HEK293 (cell line): ENCODE measurements at regions not wholly inside any gene's neighbourhood (a gene's known extent, or its start where the extent isn't known, plus 50 kb on each side); places are given as distances from the start of the nearest gene placed in this dataset.

Experiments used
- CTCF ChIA-PET: fragments of 350-600 bp; formaldehyde crosslinking; extraction: SDS; loops from one replicate; lab custom pipeline; 2021; ENCODE audit warnings: antibody characterized with exemption; lab: Yijun Ruan, JAX
- POLR2A ChIA-PET: fragments of 300-600 bp; formaldehyde crosslinking; extraction: SDS; loops from one replicate; lab custom pipeline; 2020; ENCODE audit warnings: antibody characterized with exemption, inconsistent platforms; lab: Yijun Ruan, JAX
- H3K27ac ChIP-seq: fragments of 200-500 bp; sonication (Bioruptor generic); 2 replicates; pipeline ENCODE4 v1.5.1; 2014; ENCODE audit warnings: low read depth, low read length, control low read depth, inconsistent platforms; ENCODE audit errors: extremely low read depth
- H3K36me3 ChIP-seq, 2 experiments: fragments of 200-500 bp in 1 of 2; sonication (Bioruptor generic) in 1 of 2; 1 replicate in 1 of 2; 2 replicates in 1 of 2; pipeline ENCODE4 v1.5.1; 2014 to 2017; ENCODE audit warnings: inconsistent platforms in 2 of 2, low read length in 2 of 2; ENCODE audit not compliant: control insufficient read depth in 2 of 2, insufficient read depth in 1 of 2
- H3K4me1 ChIP-seq: fragments of 200-500 bp; sonication (Bioruptor generic); 2 replicates; pipeline ENCODE4 v1.5.1; 2014; ENCODE audit warnings: mild to moderate bottlenecking, low read length, inconsistent platforms; ENCODE audit not compliant: control insufficient read depth, insufficient read depth
- H3K4me3 ChIP-seq: 2 replicates; pipeline ENCODE4 v1.5.1; 2011; ENCODE audit warnings: low read depth, mild to moderate bottlenecking, control low read depth, low read length, moderate library complexity
- H3K9me3 ChIP-seq: fragments of 200-500 bp; sonication (Bioruptor generic); 2 replicates; pipeline ENCODE4 v1.5.1; 2014; ENCODE audit warnings: low read depth, low read length, inconsistent platforms; ENCODE audit not compliant: control insufficient read depth, insufficient read depth
- AEBP2 ChIP-seq: fragments of 450-650 bp; formaldehyde crosslinking; IDR thresholded peaks from 2 replicates; pipeline ENCODE4 v1.5.1; 2016; ENCODE audit warnings: missing biosample characterization, missing genetic modification characterization, borderline replicate concordance
- GLI4 ChIP-seq: fragments of 450-650 bp; formaldehyde crosslinking; IDR thresholded peaks from 2 replicates; pipeline ENCODE4 v1.5.1; 2016; ENCODE audit warnings: missing biosample characterization, missing genetic modification characterization
- GLIS1 ChIP-seq: fragments of 450-650 bp; formaldehyde crosslinking; IDR thresholded peaks from 2 replicates; pipeline ENCODE4 v1.5.1; 2016; ENCODE audit warnings: missing biosample characterization, missing genetic modification characterization
- IKZF3 ChIP-seq: fragments of 450-650 bp; IDR thresholded peaks from 2 replicates; pipeline ENCODE4 v1.5.0; 2018; ENCODE audit warnings: missing biosample characterization, mild to moderate bottlenecking, missing genetic modification characterization, moderate library complexity
- KLF10 ChIP-seq: fragments of 450-650 bp; IDR thresholded peaks from 2 replicates; pipeline ENCODE4 v1.5.1; 2018; ENCODE audit warnings: missing biosample characterization, mild to moderate bottlenecking, missing genetic modification characterization
- KLF17 ChIP-seq: fragments of 450-650 bp; formaldehyde crosslinking; IDR thresholded peaks from 2 replicates; pipeline ENCODE4 v1.5.1; 2016; ENCODE audit warnings: missing biosample characterization, missing genetic modification characterization
- MZF1 ChIP-seq: fragments of 450-650 bp; formaldehyde crosslinking; IDR thresholded peaks from 2 replicates; pipeline ENCODE4 v1.5.1; 2017; ENCODE audit warnings: missing biosample characterization, missing genetic modification characterization, borderline replicate concordance
- OSR2 ChIP-seq: fragments of 450-650 bp; formaldehyde crosslinking; IDR thresholded peaks from 2 replicates; pipeline ENCODE4 v1.5.1; 2016; ENCODE audit warnings: missing biosample characterization, missing genetic modification characterization
- PRDM10 ChIP-seq: fragments of 450-650 bp; formaldehyde crosslinking; IDR thresholded peaks from 2 replicates; pipeline ENCODE4 v1.5.1; 2016; ENCODE audit warnings: missing biosample characterization, missing genetic modification characterization
- TRIM28 ChIP-seq: IDR thresholded peaks from 2 replicates; pipeline ENCODE4 v1.6.1; 2011; ENCODE audit warnings: low read length, control low read depth, borderline replicate concordance
- ZBTB1 ChIP-seq: fragments of 450-650 bp; formaldehyde crosslinking; IDR thresholded peaks from 2 replicates; pipeline ENCODE4 v1.5.1; 2016; ENCODE audit warnings: missing biosample characterization, missing genetic modification characterization
- ZBTB20 ChIP-seq: fragments of 450-650 bp; formaldehyde crosslinking; IDR thresholded peaks from 2 replicates; pipeline ENCODE4 v1.5.1; 2016; ENCODE audit warnings: missing biosample characterization, missing genetic modification characterization
- ZNF140 ChIP-seq: fragments of 450-650 bp; formaldehyde crosslinking; IDR thresholded peaks from 2 replicates; pipeline ENCODE4 v1.5.1; 2016; ENCODE audit warnings: missing biosample characterization, missing genetic modification characterization
- ZNF223 ChIP-seq: fragments of 450-650 bp; formaldehyde crosslinking; IDR thresholded peaks from 2 replicates; pipeline ENCODE4 v1.5.1; 2016; ENCODE audit warnings: missing biosample characterization, missing genetic modification characterization
- ZNF280C ChIP-seq: fragments of 450-650 bp; formaldehyde crosslinking; IDR thresholded peaks from 2 replicates; pipeline ENCODE4 v1.5.1; 2016; ENCODE audit warnings: missing biosample characterization, missing genetic modification characterization
- ZNF362 ChIP-seq: fragments of 450-650 bp; formaldehyde crosslinking; IDR thresholded peaks from 2 replicates; pipeline ENCODE4 v1.5.1; 2016; ENCODE audit warnings: missing biosample characterization, missing genetic modification characterization
- ZNF394 ChIP-seq: fragments of 450-650 bp; formaldehyde crosslinking; IDR thresholded peaks from 2 replicates; pipeline ENCODE4 v1.5.1; 2016; ENCODE audit warnings: missing biosample characterization, missing genetic modification characterization, mild to moderate bottlenecking, moderate library complexity, borderline replicate concordance
- ZNF544 ChIP-seq: fragments of 450-650 bp; formaldehyde crosslinking; IDR thresholded peaks from 2 replicates; pipeline ENCODE4 v1.5.0; 2017; ENCODE audit warnings: missing biosample characterization, missing genetic modification characterization
- ZNF585B ChIP-seq: fragments of 450-650 bp; formaldehyde crosslinking; IDR thresholded peaks from 2 replicates; pipeline ENCODE4 v1.5.1; 2016; ENCODE audit warnings: missing biosample characterization, missing genetic modification characterization
- ZNF654 ChIP-seq: fragments of 450-650 bp; formaldehyde crosslinking; IDR thresholded peaks from 2 replicates; pipeline ENCODE4 v1.5.1; 2016; ENCODE audit warnings: low read depth, missing biosample characterization, missing genetic modification characterization
- ZNF664 ChIP-seq: fragments of 450-650 bp; formaldehyde crosslinking; IDR thresholded peaks from 2 replicates; pipeline ENCODE4 v1.5.1; 2016; ENCODE audit warnings: missing biosample characterization, missing genetic modification characterization
- ZNF677 ChIP-seq: fragments of 450-650 bp; IDR thresholded peaks from 2 replicates; pipeline ENCODE4 v1.5.0; 2018; ENCODE audit warnings: missing biosample characterization, mild to moderate bottlenecking, missing genetic modification characterization, moderate library complexity
- ZNF768 ChIP-seq: fragments of 450-650 bp; formaldehyde crosslinking; IDR thresholded peaks from 2 replicates; pipeline ENCODE4 v1.5.1; 2018; ENCODE audit warnings: missing biosample characterization, mild to moderate bottlenecking, missing genetic modification characterization
- ZXDB ChIP-seq: fragments of 450-650 bp; formaldehyde crosslinking; IDR thresholded peaks from 2 replicates; pipeline ENCODE4 v1.5.1; 2016; ENCODE audit warnings: missing biosample characterization, missing genetic modification characterization

GRCh38 chr11:8767466-8768142, 85.0 kb downstream of the RPL27A start:
- Histone ChIP-seq H3K36me3 (no peaks in the 10 kb centered on the region), H3K4me3 (no peak overlapping the region), H3K4me1 (no peaks in the 10 kb centered on the region), H3K27ac (no peak overlapping the region), H3K9me3 (no peaks in the 10 kb centered on the region)
- CTCF ChIA-PET = interaction anchor here (0.6 to 1.4 kb wide), 3 partner anchors 19 to 84 kb away, joined by 3 to 8 read pairs (median 3); no protein-coding TSS in a partner anchor
- TF ChIP-seq GLIS1 (tag by site-specific recombination) (no peak), PRDM10 (tag by site-specific recombination) (0 out of 2 replicates have a peak, but pooled peaks have one; percentile 39), ZNF280C (tag by site-specific recombination) (no peak)
- POLR2A ChIA-PET = no interaction called here

- CTCF ChIA-PET = interaction anchor here (0.5 to 1.4 kb wide), 7 partner anchors 8 to 91 kb away, joined by 3 to 8 read pairs (median 3); no protein-coding TSS in a partner anchor
- TF ChIP-seq IKZF3 (tag by site-specific recombination) (no peak), ZNF140 (tag by site-specific recombination) (no peak), MZF1 (tag by site-specific recombination) (no peak), ZXDB (tag by site-specific recombination) (no peak), ZNF394 (no peak), ZNF768 (tag by site-specific recombination) (no peak), ZNF654 (tag by site-specific recombination) (0 out of 2 replicates have a peak, but pooled peaks have one; percentile 8), ZNF223 (tag by site-specific recombination) (no peak), AEBP2 (tag by site-specific recombination) (no peak), OSR2 (tag by site-specific recombination) (no peak), ZNF544 (tag by site-specific recombination) (no peak), KLF10 (no peak), GLI4 (no peak), ZBTB1 (tag by site-specific recombination) (no peak), ZNF362 (tag by site-specific recombination) (no peak), ZNF585B (tag by site-specific recombination) (no peak), KLF17 (0 out of 2 replicates have a peak, but pooled peaks have one; percentile 41), ZNF677 (no peak), ZBTB20 (tag by site-specific recombination) (no peak), TRIM28 (no peak), ZNF664 (tag by site-specific recombination) (no peak)
These were observed 86.2 kb downstream of the RPL27A start for GRCh38 chr11:8768625-8769333.

More at GRCh38 chr11:8768625-8769333, 86.2 kb downstream of the RPL27A start:
- H3K4me1 ChIP-seq = no peaks in the 10 kb centered on the region
- no peaks in the 10 kb centered on the region for H3K9me3 ChIP-seq
- no peak overlapping the region for H3K27ac ChIP-seq
- no peaks in the 10 kb centered on the region for H3K36me3 ChIP-seq
- POLR2A ChIA-PET = no interaction called here
- H3K4me3 ChIP-seq = no peak overlapping the region
